Calu3 (cell line): ENCODE measurements at regions not wholly inside any gene's neighbourhood (a gene's known extent, or its start where the extent isn't known, plus 50 kb on each side); places are given as distances from the start of the nearest gene placed in this dataset.

Source experiments
- BruUV-seq: library from RNA; stranded (reverse); fragments of 400-500 nt; replicated peaks from 2 replicates; lab custom pipeline; 2021; lab: Mats Ljungman, UMichigan
- CTCF ChIA-PET: fragments of 300-600 bp; sonication (Branson Sonifier 250); formaldehyde crosslinking; loops from one replicate; lab custom pipeline; 2022; ENCODE audit warnings: antibody characterized with exemption; lab: Charles Lee
- DNase-seq: peaks from one replicate; pipeline ENCODE4 v3.0.0; 2022
- H3K27ac Mint-ChIP-seq: one replicate; pipeline ENCODE4 v1.8.0; 2022; ENCODE audit warnings: mixed read lengths; ENCODE audit not compliant: unreplicated experiment
- H3K27me3 Mint-ChIP-seq: one replicate; pipeline ENCODE4 v1.8.0; 2022; ENCODE audit warnings: mixed read lengths; ENCODE audit not compliant: unreplicated experiment
- H3K36me3 Mint-ChIP-seq: one replicate; pipeline ENCODE4 v1.8.0; 2022; ENCODE audit warnings: mild to moderate bottlenecking, moderate library complexity, mixed read lengths; ENCODE audit not compliant: insufficient read depth, unreplicated experiment
- H3K4me1 Mint-ChIP-seq: one replicate; pipeline ENCODE4 v1.8.0; 2022; ENCODE audit warnings: mild to moderate bottlenecking, low read depth, mixed read lengths; ENCODE audit not compliant: unreplicated experiment
- H3K4me3 Mint-ChIP-seq: one replicate; pipeline ENCODE4 v1.8.0; 2022; ENCODE audit warnings: mild to moderate bottlenecking, low read depth, moderate library complexity, mixed read lengths; ENCODE audit not compliant: unreplicated experiment
- H3K9me3 Mint-ChIP-seq: one replicate; pipeline ENCODE4 v1.8.0; 2022; ENCODE audit warnings: low read depth, mixed read lengths; ENCODE audit not compliant: unreplicated experiment
- CTCF ChIP-seq: fragments of 200-600 bp; IDR thresholded peaks from one replicate; pipeline ENCODE4 v1.8.0; 2022; ENCODE audit warnings: antibody characterized with exemption; ENCODE audit not compliant: unreplicated experiment
- intact Hi-C: fragments of 100-400 bp; cut with micrococcal nuclease; formaldehyde crosslinking; loops from one replicate; pipeline ENCODE4 v1.10.0; 2022; ENCODE audit not compliant: unreplicated experiment

- intact Hi-C loops = no loop called here
- BruUV-seq = no TSS peak
- H3K9me3 Mint-ChIP-seq = peaks cover 3% of the 10 kb centered on the region
- CTCF ChIA-PET = no interaction called here
- peaks cover 35% of the 10 kb centered on the region for H3K4me1 Mint-ChIP-seq
- no peak for TF ChIP-seq CTCF
- no peaks in the 10 kb centered on the region for H3K27me3 Mint-ChIP-seq
- no peak overlapping the region for H3K27ac Mint-ChIP-seq
- no peak for DNase-seq
- H3K4me3 Mint-ChIP-seq = no peak overlapping the region
- H3K36me3 Mint-ChIP-seq = no peaks in the 10 kb centered on the region
These were observed 265.9 kb downstream of the FGFR2 start for GRCh38 chr10:121332353-121332752.

- Mint-ChIP-seq H3K9me3 (peaks cover 3% of the 10 kb centered on the region), H3K27me3 (no peaks in the 10 kb centered on the region), H3K27ac (no peak overlapping the region), H3K4me3 (no peak overlapping the region), H3K36me3 (no peaks in the 10 kb centered on the region), H3K4me1 (peaks cover 43% of the 10 kb centered on the region)
- no peak for TF ChIP-seq CTCF
- no TSS peak for BruUV-seq
- DNase-seq = no peak
- intact Hi-C loops = no loop called here
- CTCF ChIA-PET = no interaction called here
These were observed 265.1 kb downstream of the FGFR2 start for GRCh38 chr10:121332829-121333765.

GRCh38 chr10:121335386-121335925 lies 262.8 kb downstream of the FGFR2 start:
- H3K4me1 Mint-ChIP-seq = peaks cover 46% of the 10 kb centered on the region
- CTCF ChIA-PET = no interaction called here
- no TSS peak for BruUV-seq

GRCh38 chr10:121337427-121337826 lies 260.8 kb downstream of the FGFR2 start:
- Mint-ChIP-seq H3K4me3 (no peak overlapping the region), H3K9me3 (peaks cover 3% of the 10 kb centered on the region), H3K4me1 (peaks cover 41% of the 10 kb centered on the region), H3K27me3 (no peaks in the 10 kb centered on the region), H3K36me3 (no peaks in the 10 kb centered on the region), H3K27ac (peak overlapping the region; percentile 47)
- peak; percentile 32 for DNase-seq
- TF ChIP-seq CTCF = no peak
- no TSS peak for BruUV-seq
- intact Hi-C loops = no loop called here
- CTCF ChIA-PET = interaction anchor here (0.9 kb wide), 1 partner anchor 12 kb away, joined by 4 read pairs; no protein-coding TSS in a partner anchor

More at GRCh38 chr10:121335386-121335925, 262.8 kb downstream of the FGFR2 start:
- intact Hi-C loops = no loop called here
- Mint-ChIP-seq H3K27me3 (no peaks in the 10 kb centered on the region), H3K27ac (no peak overlapping the region), H3K4me3 (no peak overlapping the region), H3K36me3 (no peaks in the 10 kb centered on the region), H3K9me3 (peaks cover 3% of the 10 kb centered on the region)
- DNase-seq = no peak
- no peak for TF ChIP-seq CTCF
